ENCODE measurements at regions not wholly inside any gene's neighbourhood (a gene's known extent, or its start where the extent isn't known, plus 50 kb on each side); places are given as distances from the start of the nearest gene placed in this dataset.

GRCh38 chr4:137700751-137701150 is 168.5 kb upstream of the PCDH18 start:
- H3K79me1 ChIP-seq (ENCODE audit: low read depth in 1 of 2, low read length in 2 of 2): no peaks in the 10 kb centered on the region
- H3K9me1 ChIP-seq (ENCODE audit: insufficient read depth, low read length): peaks cover 4% of the 10 kb centered on the region; the same call in 1 of the 2 replicates
- H3K9ac ChIP-seq (ENCODE audit: low read depth, low read length): no peak overlapping the region; the same call in 1 of the 2 replicates
- peak overlapping the region; percentile 98; the same call in 1 of the 2 replicates for H3K27ac ChIP-seq (ENCODE audit: insufficient read depth, low read length)
- H2AK9ac ChIP-seq (replicated peaks; ENCODE audit: low read depth, low read length, poor library complexity): peak overlapping the region; percentile 57
- BruUV-seq (replicated peaks): no TSS peak
- peaks cover 12% of the 10 kb centered on the region for H3K4me1 ChIP-seq (ENCODE audit: control insufficient read depth, insufficient read depth, low read length)
- H4K8ac ChIP-seq (ENCODE audit: low read depth in 2 of 2, low read length in 2 of 2): peak overlapping the region in 1 of 2 experiments; percentile 77; a peak in 2 of 4 replicates
- peak overlapping the region; percentile 88 for H2BK120ac ChIP-seq (ENCODE audit: low read depth, low read length)
- H2BK5ac ChIP-seq (ENCODE audit: low read depth, low read length, poor library complexity, severe bottlenecking): peak overlapping the region; percentile 64
- peak overlapping the region; percentile 78 for H3K4ac ChIP-seq (ENCODE audit: low read depth, low read length)
- H2AFZ ChIP-seq (replicated peaks; ENCODE audit: low read length, poor library complexity): no peak overlapping the region
- H3K36me3 ChIP-seq (ENCODE audit: control insufficient read depth, insufficient read depth, low read length): no peaks in the 10 kb centered on the region
- H3K56ac ChIP-seq (ENCODE audit: extremely low read depth, insufficient read depth, low read length): peak overlapping the region; percentile 1; the same call in 1 of the 2 replicates
- peak overlapping the region; percentile 97 for H3K18ac ChIP-seq (ENCODE audit: low read depth, low read length)
- H2AK5ac ChIP-seq (ENCODE audit: low read depth, low read length): peak overlapping the region; percentile 72; the same call in 1 of the 2 replicates
- peaks cover 4% of the 10 kb centered on the region; the same call in 1 of the 2 replicates for H3K9me3 ChIP-seq (ENCODE audit: control insufficient read depth, insufficient read depth, low read length)
- intact Hi-C loops (cut with micrococcal nuclease): no loop called here
- H3K23ac ChIP-seq (ENCODE audit: low read depth, low read length): peak overlapping the region; percentile 60
- TF ChIP-seq FOS (IDR thresholded peaks at IDR 0.05; ENCODE audit: low read depth, low read length) (no peak), MAZ (IDR thresholded peaks at IDR 0.05; ENCODE audit: borderline replicate concordance, low read depth, low read length) (no peak), NFE2L2 (IDR thresholded peaks at IDR 0.05; ENCODE audit: low read depth, low read length) (no peak), CHD1 (IDR thresholded peaks at IDR 0.05; ENCODE audit: low read depth, low read length) (no peak), ELK1 (IDR thresholded peaks at IDR 0.05; ENCODE audit: borderline replicate concordance, low read depth, low read length) (no peak), RCOR1 (IDR thresholded peaks at IDR 0.05; ENCODE audit: insufficient replicate concordance, low read length) (no peak), SMC3 (IDR thresholded peaks at IDR 0.05; ENCODE audit: low read depth, low read length) (no peak), CTCF (conservative IDR thresholded peaks at IDR 0.05; ENCODE audit: low read depth, low read length) (no peak), CEBPB (IDR thresholded peaks at IDR 0.05; ENCODE audit: low read depth, low read length) (no peak), RFX5 (IDR thresholded peaks at IDR 0.05; ENCODE audit: low read depth, low read length) (no peak), POLR2A (IDR thresholded peaks at IDR 0.05; ENCODE audit: low read depth, low read length) (no peak), USF2 (IDR thresholded peaks at IDR 0.05; ENCODE audit: low read depth, low read length) (no peak), BHLHE40 (IDR thresholded peaks at IDR 0.05; ENCODE audit: low read depth, low read length) (no peak), MXI1 (IDR thresholded peaks at IDR 0.05; ENCODE audit: borderline replicate concordance, low read depth, low read length) (no peak), RAD21 (IDR thresholded peaks at IDR 0.05; ENCODE audit: low read length) (no peak), MAFK (IDR thresholded peaks at IDR 0.05; ENCODE audit: low read depth, low read length) (no peak)
- ATAC-seq (ENCODE audit: low read depth) (no peak), DNase-seq (peak; percentile 31)
- dilution Hi-C loops (cut with HindIII; ENCODE audit: low sequenced_read_pairs, unreplicated experiment): no loop called here
- peak overlapping the region; percentile 85 for H2BK20ac ChIP-seq (ENCODE audit: low read depth, low read length)
- H2BK15ac ChIP-seq (ENCODE audit: low read depth, low read length): peak overlapping the region; percentile 83; the same call in 2 of the 3 replicates
- peak overlapping the region; percentile 98 for H4K5ac ChIP-seq (ENCODE audit: low read depth, low read length)
- peak overlapping the region; percentile 75 for H3K14ac ChIP-seq (replicated peaks; ENCODE audit: low read depth, low read length)
- peak overlapping the region; percentile 72 for H4K91ac ChIP-seq (ENCODE audit: insufficient read depth, low read depth, low read length)
- no peak overlapping the region for H3K4me2 ChIP-seq (ENCODE audit: low read depth, low read length)
- POLR2A ChIA-PET (ENCODE audit: unreplicated experiment): no interaction called here
- 100% methylated on average over 1 of the region's 4 CpGs; no CpG with 5 or more reads in 1 of the 2 experiments for WGBS, 2 experiments (ENCODE audit: extremely low coverage in 2 of 2, insufficient read length in 1 of 2)
- no peak overlapping the region for H3K4me3 ChIP-seq (ENCODE audit: insufficient read depth, low read depth, low read length)
- H3K27me3 ChIP-seq (ENCODE audit: control insufficient read depth, insufficient read depth, low read length): no peaks in the 10 kb centered on the region
- CTCF ChIA-PET: no interaction called here
- no peaks in the 10 kb centered on the region for H4K20me1 ChIP-seq (ENCODE audit: insufficient read depth, low read length)
- in situ Hi-C loops (cut with MboI; ENCODE audit: low sequenced_read_pairs): no loop called here

Measured in IMR-90 (cell line).